HG03457 (cell line): ENCODE measurements at regions not wholly inside any gene's neighbourhood (a gene's known extent, or its start where the extent isn't known, plus 50 kb on each side); places are given as distances from the start of the nearest gene placed in this dataset.
"Not testable (repeated sequence)": the region's sequence is repeated elsewhere in the genome, so short reads cannot be mapped to it uniquely, and the experiment has no call there.

Experiments
- ATAC-seq: cut with Tn5 transposase; IDR thresholded peaks from one replicate; pipeline ENCODE4 v1.9.1; 2021; ENCODE audit warnings: moderate number of reproducible peaks; ENCODE audit not compliant: unreplicated experiment

GRCh38 chr2:194870974-194871535, 786.0 kb upstream of the SLC39A10 start:
- ATAC-seq: no peak

DNA sequence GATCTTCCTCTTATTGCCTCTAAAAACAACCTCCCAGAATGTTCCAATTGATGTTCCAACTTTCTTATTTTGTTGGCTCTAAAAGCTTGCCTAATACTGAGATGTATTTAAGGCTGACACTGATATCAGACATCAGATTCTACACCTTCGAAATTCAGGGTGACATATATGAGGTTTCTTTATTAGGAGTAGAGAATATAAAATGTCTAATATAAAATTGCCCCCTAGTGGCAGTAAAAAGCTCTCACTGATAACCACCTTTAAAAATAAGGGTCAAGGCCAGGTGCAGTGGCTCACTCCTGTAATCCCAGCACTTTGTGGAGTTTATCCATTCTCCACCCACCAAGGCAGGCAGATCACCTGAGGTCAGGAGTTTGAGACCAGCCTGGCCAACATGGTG, 789.7 kb upstream of the SLC39A10 start:
- no peak for ATAC-seq

DNA sequence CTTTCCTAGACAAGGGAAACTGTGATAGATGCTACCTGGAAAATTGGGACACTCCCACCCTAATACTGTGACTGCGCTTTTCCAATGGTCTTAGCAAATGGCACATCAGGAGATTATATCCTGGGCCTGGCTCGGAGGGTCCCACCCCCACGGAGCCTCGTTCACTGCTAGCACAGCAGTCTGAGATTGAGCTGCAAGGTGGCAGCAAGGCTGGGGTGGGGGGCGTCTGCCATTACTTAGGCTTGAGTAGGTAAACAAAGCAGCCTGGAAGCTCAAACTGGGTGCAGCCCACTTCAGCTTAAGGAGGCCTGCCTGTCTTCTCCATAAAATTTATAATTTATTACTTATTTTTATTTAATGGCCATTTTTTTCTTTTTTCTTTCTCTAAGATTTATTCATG, 802.1 kb upstream of the SLC39A10 start:
- ATAC-seq: no peak

DNA sequence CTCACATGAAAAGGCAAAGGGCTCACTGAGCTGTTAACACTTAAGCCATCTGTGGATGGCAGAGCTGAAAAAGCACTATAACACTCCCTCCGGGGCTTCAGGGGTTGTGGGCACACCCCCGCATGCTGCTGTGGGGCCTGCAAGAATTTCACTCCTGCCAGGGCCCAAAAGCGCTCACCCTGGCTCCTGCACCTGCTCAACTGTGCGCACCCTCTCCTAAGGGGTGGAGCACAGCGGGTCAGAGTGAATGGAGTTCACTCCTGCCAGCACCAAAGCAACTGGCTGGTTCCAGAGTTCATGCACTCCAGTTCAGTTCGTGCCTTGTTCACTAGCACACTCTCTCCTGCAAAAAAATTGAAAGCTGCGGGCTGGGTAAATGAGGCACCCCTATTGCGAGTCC, 814.2 kb upstream of the SLC39A10 start:
- ATAC-seq: no peak

- not testable (repeated sequence) for ATAC-seq
Observed at GRCh38 chr2:194834371-194834770, 822.7 kb upstream of the SLC39A10 start.

GRCh38 chr2:194826241-194826640, 830.8 kb upstream of the SLC39A10 start:
- ATAC-seq: no peak

- ATAC-seq: no peak
Observed at GRCh38 chr2:194824450-194824849, 832.6 kb upstream of the SLC39A10 start.

GRCh38 chr2:194822657-194823056, 834.4 kb upstream of the SLC39A10 start:
- ATAC-seq: no peak

DNA sequence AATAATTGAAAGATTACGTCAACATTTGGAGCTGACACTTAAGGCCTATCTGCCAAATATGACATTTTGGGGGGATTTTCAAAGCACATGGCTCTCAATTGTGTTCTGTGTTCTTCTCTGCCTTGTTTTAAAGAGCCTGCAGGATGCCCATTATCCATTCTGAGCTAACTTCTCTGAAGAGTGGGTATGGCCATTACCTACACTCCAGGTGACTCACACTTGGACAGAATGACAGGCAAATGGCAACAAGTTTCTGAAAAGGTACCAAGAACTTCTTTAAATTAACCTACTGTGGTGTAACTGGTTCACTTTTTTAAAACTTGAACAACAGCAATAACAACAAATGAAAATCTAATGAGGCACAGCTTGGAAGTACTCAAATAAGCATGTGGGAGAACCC, 834.9 kb upstream of the SLC39A10 start:
- no peak for ATAC-seq

DNA sequence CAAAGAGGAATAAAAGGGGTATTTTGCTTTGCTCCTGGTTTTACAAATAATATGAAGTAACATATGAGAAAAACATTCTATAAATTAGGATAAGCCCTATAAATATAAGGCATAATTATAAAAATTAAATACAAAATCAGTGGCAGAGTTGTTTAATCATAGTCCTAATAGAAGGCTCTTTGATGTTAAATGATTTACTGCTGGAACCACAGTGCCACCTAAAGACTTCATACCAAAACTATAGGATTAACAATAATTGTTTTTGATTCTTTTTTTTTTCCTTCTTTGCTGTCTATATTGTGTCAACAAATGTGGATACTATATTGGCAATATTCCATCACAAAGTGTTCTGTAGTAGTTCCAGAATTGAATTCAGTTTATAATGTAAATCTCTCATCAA, 837.7 kb upstream of the SLC39A10 start:
- ATAC-seq: no peak

- ATAC-seq: no peak
Observed at GRCh38 chr2:194815475-194815874, 841.6 kb upstream of the SLC39A10 start.

- ATAC-seq: no peak
Observed at GRCh38 chr2:194802589-194802988, 854.4 kb upstream of the SLC39A10 start.

GRCh38 chr2:194787071-194787470, 870.0 kb upstream of the SLC39A10 start:
- ATAC-seq: not testable (repeated sequence)

DNA sequence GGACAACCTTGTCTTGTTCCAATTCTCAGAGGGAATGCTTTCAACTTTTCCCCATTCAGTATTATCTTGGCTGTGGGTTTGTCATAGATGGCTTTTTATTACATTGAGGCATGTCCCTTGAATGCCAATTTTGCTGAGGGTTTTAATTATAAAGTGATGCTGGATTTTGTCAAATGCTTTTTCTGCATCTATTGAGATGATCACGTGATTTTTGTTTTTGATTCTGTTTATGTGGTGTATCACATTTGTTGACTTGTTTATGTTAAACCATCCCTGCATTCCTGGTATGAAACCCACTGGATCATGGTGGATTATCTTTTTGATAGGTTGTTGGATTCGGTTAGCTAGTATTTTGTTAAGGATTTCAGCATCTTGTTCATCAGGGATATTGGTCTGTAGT, 885.6 kb upstream of the SLC39A10 start:
- not testable (repeated sequence) for ATAC-seq

GRCh38 chr2:194769030-194769429, 888.0 kb upstream of the SLC39A10 start:
- ATAC-seq: no peak

DNA sequence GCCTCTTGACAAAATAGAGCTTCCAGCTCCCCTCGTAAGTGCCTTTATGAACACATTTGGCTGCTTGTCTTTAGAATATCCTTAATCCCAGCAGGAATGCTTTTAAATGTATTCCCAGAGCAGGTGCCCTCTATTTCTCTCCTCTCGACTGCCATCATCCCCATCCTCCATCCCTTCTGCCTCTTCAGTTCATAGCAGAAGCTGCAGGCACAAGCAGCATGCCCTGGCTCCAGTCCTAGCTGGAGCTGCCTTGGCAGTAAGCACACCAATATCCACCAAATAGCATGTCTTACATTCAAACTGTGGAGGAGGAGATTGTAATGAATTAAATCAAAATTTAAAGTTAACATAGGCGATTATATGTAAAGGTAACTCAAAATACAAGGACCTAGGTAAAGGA, 891.3 kb upstream of the SLC39A10 start:
- ATAC-seq: no peak

- ATAC-seq: no peak
Observed at GRCh38 chr2:194750926-194751325, 906.1 kb upstream of the SLC39A10 start.

GRCh38 chr2:194745557-194746146, 911.4 kb upstream of the SLC39A10 start:
- ATAC-seq: no peak

DNA sequence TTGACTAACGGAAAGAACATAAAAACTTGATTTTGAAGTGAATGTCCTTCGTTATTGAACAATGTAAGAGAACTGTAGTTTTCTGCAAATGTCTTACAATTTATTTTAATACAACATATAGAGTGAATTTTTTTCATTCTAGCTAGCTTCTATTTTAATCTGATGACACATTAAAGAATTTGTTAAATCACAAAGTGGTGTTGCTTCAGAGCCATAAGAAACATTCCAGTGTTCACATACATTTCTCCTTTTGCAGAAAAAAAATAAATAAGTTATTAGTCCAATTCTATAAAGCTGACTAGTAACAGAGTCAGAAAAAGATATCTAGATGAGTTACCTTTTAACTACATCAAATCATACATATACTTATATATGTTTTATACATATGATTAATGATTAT, 914.3 kb upstream of the SLC39A10 start:
- ATAC-seq: no peak

GRCh38 chr2:194739217-194739616, 917.8 kb upstream of the SLC39A10 start:
- no peak for ATAC-seq

DNA sequence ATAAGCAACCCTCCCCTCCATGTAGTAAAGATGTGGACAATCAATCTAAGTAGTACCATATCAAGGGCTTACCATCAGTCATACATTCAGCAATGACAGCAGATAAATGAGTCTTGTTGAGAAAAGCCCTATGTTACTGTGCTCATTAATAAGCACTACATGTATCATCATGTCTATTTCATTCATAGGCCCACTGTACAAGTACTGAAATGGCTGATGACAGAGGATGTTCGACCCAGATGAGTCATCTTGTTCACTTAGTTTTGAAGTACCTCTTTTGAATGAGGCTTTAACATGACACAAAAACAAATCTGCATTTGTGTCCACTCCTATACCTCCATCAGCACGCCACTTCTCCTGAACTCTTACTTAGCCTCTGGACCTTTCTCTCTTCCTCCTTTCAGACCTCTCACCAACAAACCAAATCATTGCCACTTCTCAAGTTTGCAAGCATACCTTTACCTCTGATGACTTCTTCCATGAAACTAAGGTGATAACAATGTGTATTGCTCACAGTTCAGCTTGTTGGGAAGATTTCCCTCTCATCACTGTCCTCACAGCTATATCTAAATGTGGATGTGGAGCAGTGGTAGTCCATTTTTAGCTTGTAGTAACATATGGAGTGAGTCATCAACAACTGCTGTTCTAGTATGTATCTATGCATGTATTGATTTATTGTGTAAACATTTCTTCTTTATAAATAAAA, 921.0 kb upstream of the SLC39A10 start:
- ATAC-seq: no peak

DNA sequence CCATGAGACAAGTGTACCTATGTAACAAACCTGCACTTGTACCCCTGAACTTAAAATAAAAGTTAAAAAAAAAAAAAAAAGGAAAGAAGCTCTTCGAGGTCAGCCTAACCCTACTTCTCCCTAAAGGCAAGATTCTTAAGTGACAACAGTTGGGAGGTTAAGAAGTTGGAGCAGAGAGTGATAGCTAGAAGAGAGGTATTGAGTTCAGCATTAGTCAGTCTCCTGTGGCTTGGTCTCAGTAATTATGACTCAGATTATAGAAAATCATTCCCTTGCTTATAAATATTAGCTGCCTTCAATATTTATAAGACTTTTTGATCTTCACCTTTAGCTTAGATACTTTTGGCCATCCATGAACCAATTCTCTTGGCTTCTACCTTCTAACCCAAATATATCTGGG, 926.8 kb upstream of the SLC39A10 start:
- ATAC-seq: no peak

DNA sequence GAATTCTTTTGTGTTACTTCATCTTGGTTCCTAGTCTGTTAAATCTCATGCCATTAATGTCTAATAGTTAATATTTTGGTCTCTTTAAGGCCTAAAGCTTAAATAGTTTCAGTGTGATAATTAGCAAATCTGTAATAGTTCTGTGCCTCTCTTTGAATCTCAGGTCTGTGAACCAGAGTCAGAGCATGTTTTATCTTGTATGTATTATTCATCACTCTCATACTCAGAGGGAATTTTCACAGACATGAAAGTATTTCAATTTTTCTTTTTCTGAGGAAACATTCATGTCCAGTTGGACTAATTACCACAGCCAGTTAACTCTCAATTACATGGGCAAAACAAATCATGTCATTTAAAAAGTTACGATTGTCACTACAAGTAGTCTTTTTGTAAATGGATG, 931.9 kb upstream of the SLC39A10 start:
- no peak for ATAC-seq
